IPS DF 6.9 (cell line): ENCODE measurements at regions not wholly inside any gene's neighbourhood (a gene's known extent, or its start where the extent isn't known, plus 50 kb on each side); places are given as distances from the start of the nearest gene placed in this dataset.
"Not testable (repeated sequence)": the region's sequence is repeated elsewhere in the genome, so short reads cannot be mapped to it uniquely, and the experiment has no call there.

ENCODE experiments used
- DNase-seq: peaks from one replicate; pipeline ENCODE4 v3.0.0-alpha.2; 2013; ENCODE audit warnings: low read depth, low spot score
- H3K27ac ChIP-seq: one replicate; pipeline ENCODE4 v1.5.1; 2013; ENCODE audit warnings: low read length, control low read depth
- H3K27me3 ChIP-seq: 2 replicates; pipeline ENCODE4 v1.6.1; 2013; ENCODE audit warnings: mild to moderate bottlenecking, low read length; ENCODE audit not compliant: control insufficient read depth, insufficient read depth
- H3K36me3 ChIP-seq: 2 replicates; pipeline ENCODE4 v1.6.1; 2013; ENCODE audit warnings: low read length; ENCODE audit not compliant: control insufficient read depth, insufficient read depth
- H3K4me1 ChIP-seq: 2 replicates; pipeline ENCODE4 v1.6.1; 2013; ENCODE audit warnings: low read length; ENCODE audit not compliant: control insufficient read depth, insufficient read depth
- H3K4me3 ChIP-seq: 2 replicates; pipeline ENCODE4 v1.5.1; 2013; ENCODE audit warnings: mild to moderate bottlenecking, low read length
- H3K9me3 ChIP-seq: 2 replicates; pipeline ENCODE4 v1.6.1; 2013; ENCODE audit warnings: low read length, inconsistent platforms; ENCODE audit not compliant: control insufficient read depth, insufficient read depth
- WGBS: extraction: QIAGEN DNeasy Blood & Tissue Kit; methylation state at CpG from one replicate; pipeline ENCODE4 v1.1.7; 2013; ENCODE audit warnings: mixed read lengths, missing lambda C conversion rate; ENCODE audit not compliant: insufficient read length, insufficient coverage; 5-methylcytosine and 5-hydroxymethylcytosine counted together

GRCh38 chr4:55028196-55028595, 97.2 kb downstream of the KDR start:
- Histone ChIP-seq H3K27ac (no peak overlapping the region), H3K4me1 (peaks cover 1% of the 10 kb centered on the region; the same call in 1 of the 2 replicates), H3K27me3 (no peaks in the 10 kb centered on the region), H3K9me3 (no peaks in the 10 kb centered on the region), H3K36me3 (no peaks in the 10 kb centered on the region), H3K4me3 (no peak overlapping the region)
- no CpG with 5 or more reads among the region's 9 CpGs for WGBS
- DNase-seq: no peak

- H3K36me3 ChIP-seq: no peaks in the 10 kb centered on the region
- no peaks in the 10 kb centered on the region for H3K27me3 ChIP-seq
- peaks cover 1% of the 10 kb centered on the region; the same call in 1 of the 2 replicates for H3K4me1 ChIP-seq
- no peak overlapping the region for H3K4me3 ChIP-seq
- DNase-seq: no peak
- no peaks in the 10 kb centered on the region for H3K9me3 ChIP-seq
- no peak overlapping the region for H3K27ac ChIP-seq
- WGBS: no CpG with 5 or more reads among the region's 2 CpGs
Observed at GRCh38 chr4:55027596-55027995, 97.8 kb downstream of the KDR start.

- WGBS: no CpG with 5 or more reads among the region's 6 CpGs
- H3K27me3 ChIP-seq, H3K4me1 ChIP-seq, DNase-seq, H3K9me3 ChIP-seq, H3K4me3 ChIP-seq, H3K36me3 ChIP-seq, H3K27ac ChIP-seq: not testable (repeated sequence)
Observed at GRCh38 chr4:55025456-55025855, 99.9 kb downstream of the KDR start.

- no peak overlapping the region for H3K4me3 ChIP-seq
- H3K27ac ChIP-seq: no peak overlapping the region
- DNase-seq: no peak
- H3K4me1 ChIP-seq: peaks cover 3% of the 10 kb centered on the region; the same call in 1 of the 2 replicates
- whole genome bisulfite sequencing: no CpG with 5 or more reads among the region's 2 CpGs
- no peaks in the 10 kb centered on the region for H3K27me3 ChIP-seq
- no peaks in the 10 kb centered on the region for H3K36me3 ChIP-seq
- H3K9me3 ChIP-seq: no peaks in the 10 kb centered on the region
Observed at GRCh38 chr4:55023030-55023429, 102.4 kb downstream of the KDR start.

GRCh38 chr4:55021214-55021613, 104.2 kb downstream of the KDR start:
- Histone ChIP-seq H3K4me1 (peaks cover 2% of the 10 kb centered on the region; the same call in 1 of the 2 replicates), H3K27ac (no peak overlapping the region), H3K27me3 (no peaks in the 10 kb centered on the region), H3K9me3 (no peaks in the 10 kb centered on the region), H3K36me3 (no peaks in the 10 kb centered on the region), H3K4me3 (no peak overlapping the region)
- WGBS: no CpG with 5 or more reads among the region's 1 CpG
- no peak for DNase-seq

GRCh38 chr4:55020131-55020530, 105.3 kb downstream of the KDR start:
- no peak overlapping the region for H3K4me3 ChIP-seq
- no peaks in the 10 kb centered on the region for H3K9me3 ChIP-seq
- no CpG with 5 or more reads among the region's 2 CpGs for WGBS
- H3K36me3 ChIP-seq: no peaks in the 10 kb centered on the region
- peaks cover 2% of the 10 kb centered on the region; the same call in 1 of the 2 replicates for H3K4me1 ChIP-seq
- no peaks in the 10 kb centered on the region for H3K27me3 ChIP-seq
- H3K27ac ChIP-seq: no peak overlapping the region
- no peak for DNase-seq

- Histone ChIP-seq H3K9me3 (no peaks in the 10 kb centered on the region), H3K27me3 (no peaks in the 10 kb centered on the region), H3K4me1 (peaks cover 2% of the 10 kb centered on the region; the same call in 1 of the 2 replicates), H3K36me3 (no peaks in the 10 kb centered on the region), H3K27ac (no peak overlapping the region), H3K4me3 (no peak overlapping the region)
- DNase-seq: no peak
- no CpG with 5 or more reads among the region's 2 CpGs for WGBS
Observed at GRCh38 chr4:55018978-55019377, 106.4 kb downstream of the KDR start.

GRCh38 chr4:55018521-55018920, 106.9 kb downstream of the KDR start:
- no peak overlapping the region for H3K4me3 ChIP-seq
- no peaks in the 10 kb centered on the region for H3K9me3 ChIP-seq
- no CpG with 5 or more reads among the region's 2 CpGs for WGBS
- peaks cover 2% of the 10 kb centered on the region; the same call in 1 of the 2 replicates for H3K4me1 ChIP-seq
- no peaks in the 10 kb centered on the region for H3K36me3 ChIP-seq
- no peak overlapping the region for H3K27ac ChIP-seq
- H3K27me3 ChIP-seq: no peaks in the 10 kb centered on the region
- DNase-seq: no peak

- Histone ChIP-seq H3K27ac (no peak overlapping the region), H3K9me3 (no peaks in the 10 kb centered on the region), H3K4me1 (peaks cover 2% of the 10 kb centered on the region; the same call in 1 of the 2 replicates), H3K36me3 (no peaks in the 10 kb centered on the region), H3K27me3 (no peaks in the 10 kb centered on the region), H3K4me3 (no peak overlapping the region)
- DNase-seq: no peak
- no CpG with 5 or more reads among the region's 4 CpGs for WGBS
Observed at GRCh38 chr4:55017406-55017805, 108.0 kb downstream of the KDR start.

- Histone ChIP-seq H3K27ac (no peak overlapping the region), H3K36me3 (no peaks in the 10 kb centered on the region), H3K27me3 (no peaks in the 10 kb centered on the region), H3K4me1 (peaks cover 2% of the 10 kb centered on the region; the same call in 1 of the 2 replicates), H3K4me3 (no peak overlapping the region), H3K9me3 (no peaks in the 10 kb centered on the region)
- no CpG with 5 or more reads among the region's 2 CpGs for WGBS
- DNase-seq: no peak
Observed at GRCh38 chr4:55016131-55016530, 109.3 kb downstream of the KDR start.

- H3K36me3 ChIP-seq: no peaks in the 10 kb centered on the region
Observed at GRCh38 chr4:55014876-55015275, 110.5 kb downstream of the KDR start.

More at GRCh38 chr4:55014876-55015275, 110.5 kb downstream of the KDR start:
- WGBS: no CpG with 5 or more reads among the region's 2 CpGs
- no peaks in the 10 kb centered on the region for H3K27me3 ChIP-seq
- DNase-seq: no peak
- H3K9me3 ChIP-seq: no peaks in the 10 kb centered on the region
- H3K4me1 ChIP-seq: peaks cover 2% of the 10 kb centered on the region; the same call in 1 of the 2 replicates
- H3K4me3 ChIP-seq: no peak overlapping the region
- H3K27ac ChIP-seq: no peak overlapping the region
